Epithelial cell of esophagus (primary cell): ENCODE measurements at regions not wholly inside any gene's neighbourhood (a gene's known extent, or its start where the extent isn't known, plus 50 kb on each side); places are given as distances from the start of the nearest gene placed in this dataset.

Experiments
- DNase-seq: peaks from one replicate; pipeline ENCODE4 v3.0.0; 2010; ENCODE audit warnings: low read depth
- H3K4me3 ChIP-seq: 2 replicates; pipeline ENCODE4 v1.5.1; 2011; ENCODE audit warnings: mild to moderate bottlenecking, low read length, control low read depth
- TF ChIP-seq, protein P1 (sequence below): IDR thresholded peaks from 2 replicates; pipeline ENCODE4 v1.5.1; 2011; ENCODE audit warnings: low read depth, mild to moderate bottlenecking, low read length, control low read depth, inconsistent platforms; ENCODE audit not compliant: insufficient read depth; ENCODE audit errors: missing control alignments

DNA sequence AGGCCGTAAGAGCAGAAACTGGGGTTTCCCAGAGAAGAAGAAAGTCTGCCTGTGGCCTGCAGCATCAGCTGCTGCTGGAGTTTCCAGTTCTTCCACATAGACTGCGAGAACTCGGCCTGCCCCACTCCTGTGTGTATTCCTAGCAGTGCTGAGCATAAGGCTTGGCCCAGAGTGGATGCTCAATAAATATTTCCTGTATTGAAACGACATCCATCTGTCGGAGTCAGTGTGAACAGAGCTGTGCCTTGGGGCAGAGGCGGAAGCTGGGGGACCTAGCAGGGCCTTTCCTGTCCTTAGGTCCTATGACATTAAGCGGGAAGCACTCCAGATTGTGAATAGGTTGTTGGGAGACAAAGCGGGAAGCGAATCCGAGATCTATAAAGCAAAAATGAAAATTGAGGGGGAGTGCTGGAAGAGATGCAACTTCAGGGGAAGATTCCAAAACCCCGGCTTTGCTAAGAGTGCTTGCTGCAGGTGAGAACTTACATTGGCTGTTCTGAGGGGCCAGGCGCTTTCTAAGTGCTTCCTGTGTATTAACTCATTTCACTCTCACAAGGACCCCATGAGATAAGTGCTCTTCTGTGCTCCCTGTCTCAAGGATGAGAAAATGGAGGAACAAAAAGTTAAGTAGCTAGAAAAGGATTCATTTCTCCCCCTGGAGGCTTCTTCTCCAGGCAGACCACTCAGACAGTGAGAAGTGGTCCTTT, 76.1 kb upstream of the CXCL14 start:
- no peak overlapping the region for H3K4me3 ChIP-seq
- TF ChIP-seq, protein P1, sequence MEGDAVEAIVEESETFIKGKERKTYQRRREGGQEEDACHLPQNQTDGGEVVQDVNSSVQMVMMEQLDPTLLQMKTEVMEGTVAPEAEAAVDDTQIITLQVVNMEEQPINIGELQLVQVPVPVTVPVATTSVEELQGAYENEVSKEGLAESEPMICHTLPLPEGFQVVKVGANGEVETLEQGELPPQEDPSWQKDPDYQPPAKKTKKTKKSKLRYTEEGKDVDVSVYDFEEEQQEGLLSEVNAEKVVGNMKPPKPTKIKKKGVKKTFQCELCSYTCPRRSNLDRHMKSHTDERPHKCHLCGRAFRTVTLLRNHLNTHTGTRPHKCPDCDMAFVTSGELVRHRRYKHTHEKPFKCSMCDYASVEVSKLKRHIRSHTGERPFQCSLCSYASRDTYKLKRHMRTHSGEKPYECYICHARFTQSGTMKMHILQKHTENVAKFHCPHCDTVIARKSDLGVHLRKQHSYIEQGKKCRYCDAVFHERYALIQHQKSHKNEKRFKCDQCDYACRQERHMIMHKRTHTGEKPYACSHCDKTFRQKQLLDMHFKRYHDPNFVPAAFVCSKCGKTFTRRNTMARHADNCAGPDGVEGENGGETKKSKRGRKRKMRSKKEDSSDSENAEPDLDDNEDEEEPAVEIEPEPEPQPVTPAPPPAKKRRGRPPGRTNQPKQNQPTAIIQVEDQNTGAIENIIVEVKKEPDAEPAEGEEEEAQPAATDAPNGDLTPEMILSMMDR: no peak
- DNase-seq: peak; percentile 64

DNA sequence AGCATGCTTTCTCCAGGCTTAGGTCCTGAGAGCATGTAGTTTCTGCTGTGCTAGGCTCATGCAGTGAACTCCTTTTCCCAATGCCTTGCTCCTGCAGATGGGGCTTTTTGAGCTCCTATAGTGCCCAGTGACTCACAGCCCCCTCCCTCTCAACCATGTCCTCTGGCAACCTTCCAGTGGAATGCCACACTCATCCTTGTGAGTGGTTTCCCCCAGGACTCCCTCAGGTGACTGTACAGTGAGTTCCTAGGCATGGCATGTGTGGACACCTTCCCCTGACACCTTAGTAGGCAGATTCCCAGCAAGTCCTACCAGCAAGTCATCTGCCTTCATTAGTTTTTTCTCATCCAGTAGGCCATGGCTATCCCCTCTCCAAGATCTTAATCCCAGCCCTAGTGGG, 72.4 kb upstream of the CXCL14 start:
- peak; percentile 100 for DNase-seq
- H3K4me3 ChIP-seq: no peak overlapping the region
- TF ChIP-seq, protein P1: no peak

DNA sequence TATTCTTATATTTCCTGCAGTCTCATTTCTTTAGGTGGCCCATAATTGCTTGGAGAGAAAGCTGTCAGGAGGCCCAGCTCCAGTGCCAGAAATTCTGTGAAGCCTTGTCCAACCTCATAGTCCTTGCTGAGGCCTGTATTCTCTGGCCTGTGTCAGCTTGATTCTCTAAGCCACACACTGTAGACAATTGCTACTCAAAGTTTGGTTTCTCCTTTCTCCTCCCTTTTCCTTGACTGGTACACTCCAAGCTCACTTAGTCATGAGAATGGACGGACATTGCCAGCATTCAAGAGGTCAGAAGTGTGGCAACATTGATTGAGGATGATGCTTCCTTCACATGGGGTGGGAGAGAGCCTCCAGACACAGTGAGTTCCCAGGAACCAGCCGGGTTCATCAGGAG, 71.3 kb upstream of the CXCL14 start:
- DNase-seq: peak; percentile 79
- no peak overlapping the region for H3K4me3 ChIP-seq
- TF ChIP-seq, protein P1: no peak

DNA sequence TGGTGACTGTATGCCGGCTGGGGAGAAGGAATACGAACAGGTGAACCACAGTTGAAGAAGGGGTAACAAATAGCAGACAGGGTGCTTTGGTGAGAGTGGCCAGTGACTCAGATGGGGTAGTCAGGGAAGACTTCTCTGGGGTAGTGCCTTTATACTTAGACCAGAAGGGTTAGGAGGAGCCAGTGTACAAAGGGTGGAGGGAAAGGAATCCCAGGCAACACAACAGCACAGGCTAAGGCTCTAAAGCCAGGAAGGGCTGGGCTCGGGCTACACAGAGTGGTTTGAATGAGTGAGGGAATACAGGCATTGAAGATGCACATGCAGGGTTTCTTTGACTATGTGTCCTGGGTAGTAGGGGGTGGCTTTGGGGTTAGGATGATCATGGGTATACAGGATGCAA, 70.6 kb upstream of the CXCL14 start:
- no peak for DNase-seq
- H3K4me3 ChIP-seq: no peak overlapping the region
- TF ChIP-seq, protein P1: no peak

DNA sequence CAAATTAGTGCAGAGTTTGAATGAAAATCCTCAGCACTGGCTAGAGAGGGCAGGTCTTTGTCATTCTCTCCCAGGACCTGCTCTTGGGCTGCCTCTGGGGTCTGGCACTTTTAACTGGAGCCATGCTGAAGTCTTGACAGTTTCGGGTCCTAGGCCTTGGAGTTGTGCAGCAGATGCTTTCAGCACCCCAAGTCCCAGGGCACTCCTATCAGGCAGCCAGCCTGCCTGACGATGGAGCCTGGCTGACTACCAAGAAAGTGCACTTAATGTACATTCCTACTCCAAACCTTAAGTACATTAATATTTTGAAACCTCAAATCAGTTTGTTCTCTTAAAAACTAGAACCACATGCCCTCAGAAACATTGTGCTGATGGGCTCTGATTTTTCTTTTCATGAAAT, 69.3 kb upstream of the CXCL14 start:
- H3K4me3 ChIP-seq: no peak overlapping the region
- TF ChIP-seq, protein P1: no peak
- DNase-seq: no peak

DNA sequence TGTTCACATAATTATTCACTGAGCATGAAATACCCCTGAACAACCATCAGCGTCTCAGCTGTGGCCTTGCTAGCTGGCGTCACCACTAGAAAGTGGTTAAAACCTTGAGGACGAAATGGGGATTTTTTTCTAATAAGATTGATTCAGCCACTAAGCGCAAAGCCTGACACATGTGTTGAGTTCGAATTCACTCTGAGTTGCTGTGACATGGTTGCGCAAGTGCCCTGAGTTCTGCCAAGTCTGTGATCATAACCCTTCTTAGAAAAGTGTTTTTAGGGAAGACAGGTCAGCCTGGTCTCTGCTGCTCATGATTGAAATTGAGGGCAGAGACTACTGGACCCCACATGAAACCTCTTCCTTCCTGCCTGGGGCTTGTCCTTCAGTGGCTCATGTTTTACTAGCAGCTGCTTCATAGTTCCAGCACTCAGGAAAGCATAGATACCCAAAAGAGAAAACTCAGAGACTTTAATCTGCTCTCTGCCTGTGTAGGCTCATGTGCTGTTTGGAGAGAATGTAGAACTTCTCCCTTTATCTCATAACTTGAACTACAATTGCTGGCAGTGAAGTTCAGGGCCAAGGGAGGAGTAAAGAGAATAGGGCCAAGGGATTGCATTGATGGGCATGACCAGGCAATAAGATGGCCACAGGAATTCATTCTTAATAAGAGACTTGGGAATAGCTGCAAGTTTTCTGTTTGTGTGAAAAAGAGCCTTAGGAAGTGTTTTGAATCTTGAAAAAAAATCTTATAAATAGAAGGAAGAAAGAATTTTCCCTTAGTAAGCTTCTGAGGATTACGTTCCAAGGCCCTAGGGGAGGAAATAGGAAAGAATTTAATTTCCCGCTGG, 66.8 kb upstream of the CXCL14 start:
- no peak overlapping the region for H3K4me3 ChIP-seq
- TF ChIP-seq, protein P1: peak; percentile 10

More for the DNA sequence above, 66.8 kb upstream of the CXCL14 start:
- peak; percentile 33 for DNase-seq
